CD14-positive monocyte (primary cell): ENCODE measurements at regions not wholly inside any gene's neighbourhood (a gene's known extent, or its start where the extent isn't known, plus 50 kb on each side); places are given as distances from the start of the nearest gene placed in this dataset.

Source experiments
- DNase-seq, 3 donors: peaks; one replicate each; pipeline ENCODE4 v3.0.0-alpha.2; 2011 to 2022
- H2AFZ ChIP-seq: 2 replicates; pipeline ENCODE4 v1.6.0; 2012; ENCODE audit warnings: mild to moderate bottlenecking, low read depth, low read length, inconsistent platforms; ENCODE audit not compliant: insufficient read depth, poor library complexity, severe bottlenecking
- H3K27ac ChIP-seq, 2 donors: 1 replicate in 1 of 2; 2 replicates in 1 of 2; pipeline ENCODE4 v1.5.1; 2012 to 2013; ENCODE audit warnings: low read length in 2 of 2, control low read depth in 1 of 2, inconsistent platforms in 1 of 2, low read depth in 1 of 2, mild to moderate bottlenecking in 1 of 2
- H3K27me3 ChIP-seq, 2 donors: one replicate each; pipeline versions ENCODE4 v1.6.0 to v1.6.1; 2011 to 2013; ENCODE audit warnings: low read length in 2 of 2; ENCODE audit not compliant: control insufficient read depth in 2 of 2, insufficient read depth in 2 of 2
- H3K36me3 ChIP-seq, 2 donors: replicated peaks in 1 of 2; 1 replicate in 1 of 2; 2 replicates in 1 of 2; pipeline versions ENCODE4 v1.5.1 to v1.6.1; 2012 to 2013; ENCODE audit warnings: low read length in 2 of 2, control low read depth in 1 of 2, inconsistent platforms in 1 of 2, mild to moderate bottlenecking in 1 of 2; ENCODE audit not compliant: insufficient read depth in 2 of 2, control insufficient read depth in 1 of 2
- H3K4me1 ChIP-seq, 2 donors: 1 replicate in 1 of 2; 2 replicates in 1 of 2; pipeline versions ENCODE4 v1.5.1 to v1.6.1; 2012 to 2013; ENCODE audit warnings: low read length in 2 of 2, control low read depth in 1 of 2, inconsistent platforms in 1 of 2, mild to moderate bottlenecking in 1 of 2, moderate library complexity in 1 of 2; ENCODE audit not compliant: insufficient read depth in 2 of 2, control insufficient read depth in 1 of 2
- H3K4me2 ChIP-seq: replicated peaks from 2 replicates; pipeline ENCODE3; 2012; ENCODE audit warnings: low read length, moderate library complexity, mild to moderate bottlenecking; ENCODE audit not compliant: poor library complexity, severe bottlenecking; ENCODE audit errors: extremely low read depth
- H3K4me3 ChIP-seq, 3 experiments: fragments of 200-600 bp in 1 of 3; sonication (generic) in 1 of 3; replicated peaks in 1 of 3; 1 replicate in 2 of 3; 2 replicates in 1 of 3; pipeline ENCODE4 v1.5.1; 2011 to 2013; ENCODE audit warnings: low read length in 3 of 3, mild to moderate bottlenecking in 3 of 3, control low read depth in 2 of 3, low read depth in 2 of 3, inconsistent platforms in 1 of 3, moderate library complexity in 1 of 3
- H3K79me2 ChIP-seq: 2 replicates; pipeline ENCODE4 v1.6.0; 2012; ENCODE audit warnings: mild to moderate bottlenecking, control low read depth, inconsistent platforms, low read length, moderate library complexity; ENCODE audit not compliant: insufficient read depth
- H3K9ac ChIP-seq: 2 replicates; pipeline ENCODE4 v1.6.0; 2017; ENCODE audit warnings: low read length, mild to moderate bottlenecking; ENCODE audit not compliant: insufficient read depth, poor library complexity, severe bottlenecking
- H3K9me3 ChIP-seq, 2 donors: replicated peaks in 1 of 2; 1 replicate in 1 of 2; 2 replicates in 1 of 2; pipeline versions ENCODE4 v1.5.1 to v1.6.1; 2012 to 2013; ENCODE audit warnings: low read length in 2 of 2, control low read depth in 1 of 2; ENCODE audit not compliant: control insufficient read depth in 1 of 2, insufficient read depth in 1 of 2
- H4K20me1 ChIP-seq: 2 replicates; pipeline ENCODE4 v1.6.0; 2012; ENCODE audit warnings: mild to moderate bottlenecking, low read length, control low read depth, moderate library complexity; ENCODE audit not compliant: insufficient read depth
- H3K27ac Mint-ChIP-seq, 7 donors: one replicate each; pipeline ENCODE4 v1.8.0; 2020; ENCODE audit warnings: mild to moderate bottlenecking in 7 of 7, mixed read lengths in 7 of 7, moderate library complexity in 6 of 7, inconsistent platforms in 2 of 7
- H3K27me3 Mint-ChIP-seq, 3 donors: one replicate each; pipeline ENCODE4 v1.8.0; 2021 to 2022; ENCODE audit warnings: low read depth in 3 of 3, mild to moderate bottlenecking in 3 of 3, mixed read lengths in 3 of 3, moderate library complexity in 3 of 3, inconsistent platforms in 1 of 3
- H3K36me3 Mint-ChIP-seq, 2 donors: one replicate each; pipeline ENCODE4 v1.8.0; 2020; ENCODE audit warnings: mixed read lengths in 2 of 2, inconsistent platforms in 1 of 2, mild to moderate bottlenecking in 1 of 2
- H3K4me1 Mint-ChIP-seq: one replicate; pipeline ENCODE4 v1.8.0; 2020; ENCODE audit warnings: mild to moderate bottlenecking, mixed read lengths
- H3K4me3 Mint-ChIP-seq, 2 donors: one replicate each; pipeline ENCODE4 v1.8.0; 2020; ENCODE audit warnings: mild to moderate bottlenecking in 2 of 2, mixed read lengths in 2 of 2, moderate library complexity in 1 of 2
- H3K9me3 Mint-ChIP-seq, 7 donors: one replicate each; pipeline ENCODE4 v1.8.0; 2020 to 2022; ENCODE audit warnings: mixed read lengths in 7 of 7, mild to moderate bottlenecking in 6 of 7, moderate library complexity in 6 of 7, inconsistent platforms in 2 of 7
- CTCF ChIP-seq: fragments of 200-600 bp; IDR thresholded peaks from one replicate; pipeline ENCODE4 v1.8.0; 2022; ENCODE audit warnings: antibody characterized with exemption, mild to moderate bottlenecking
- WGBS: methylation state at CpG from one replicate; pipeline ENCODE4 v1.1.5; 2013; ENCODE audit warnings: missing lambda C conversion rate; ENCODE audit not compliant: insufficient coverage; 5-methylcytosine and 5-hydroxymethylcytosine counted together
- intact Hi-C, 2 donors: fragments of 100-400 bp; cut with micrococcal nuclease; formaldehyde crosslinking; loops; one replicate each; pipeline versions ENCODE4 v1.15.0 to v1.15.1; 2023

GRCh38 chr4:89177807-89178206 lies 66.5 kb downstream of the TIGD2 start:
- no peaks in the 10 kb centered on the region for H3K9me3 ChIP-seq
- no peaks in the 10 kb centered on the region for H4K20me1 ChIP-seq
- no peak overlapping the region for H3K9ac ChIP-seq
- intact Hi-C loops, result no loop called here
- no peak for DNase-seq
- H3K27ac Mint-ChIP-seq, result no peak overlapping the region
- H2AFZ ChIP-seq, result no peak overlapping the region
- no peak overlapping the region for H3K4me2 ChIP-seq
- no peak overlapping the region for H3K4me3 Mint-ChIP-seq
- no peaks in the 10 kb centered on the region for H3K79me2 ChIP-seq
- no CpG with 5 or more reads among the region's 1 CpG for WGBS
- H3K9me3 Mint-ChIP-seq, result peaks cover 0 to 6% (median 0%) of the 10 kb centered on the region in 7 donors
- no peaks in the 10 kb centered on the region for H3K4me1 Mint-ChIP-seq
- H3K4me1 ChIP-seq, result no peaks in the 10 kb centered on the region
- no peaks in the 10 kb centered on the region for H3K27me3 ChIP-seq
- no peaks in the 10 kb centered on the region for H3K36me3 ChIP-seq
- TF ChIP-seq CTCF, result no peak
- H3K27me3 Mint-ChIP-seq, result peaks cover 0 to 2% (median 0%) of the 10 kb centered on the region in 3 donors
- no peaks in the 10 kb centered on the region for H3K36me3 Mint-ChIP-seq
- no peak overlapping the region for H3K27ac ChIP-seq
- no peak overlapping the region for H3K4me3 ChIP-seq

- Mint-ChIP-seq H3K36me3 (no peaks in the 10 kb centered on the region), H3K4me3 (no peak overlapping the region), H3K27ac (no peak overlapping the region), H3K27me3 (peaks cover 0 to 1% (median 0%) of the 10 kb centered on the region in 3 donors), H3K4me1 (no peaks in the 10 kb centered on the region), H3K9me3 (peaks cover 0 to 7% (median 2%) of the 10 kb centered on the region in 7 donors)
- Histone ChIP-seq H3K9me3 (no peaks in the 10 kb centered on the region), H2AFZ (no peak overlapping the region), H3K4me1 (no peaks in the 10 kb centered on the region), H3K27ac (no peak overlapping the region), H3K9ac (no peak overlapping the region), H4K20me1 (no peaks in the 10 kb centered on the region), H3K27me3 (no peaks in the 10 kb centered on the region), H3K4me2 (no peak overlapping the region), H3K4me3 (no peak overlapping the region), H3K79me2 (no peaks in the 10 kb centered on the region), H3K36me3 (no peaks in the 10 kb centered on the region)
- intact Hi-C loops, result no loop called here
- no CpG with 5 or more reads among the region's 1 CpG for WGBS
- no peak for TF ChIP-seq CTCF
- no peak for DNase-seq
These were observed 73.1 kb downstream of the TIGD2 start for GRCh38 chr4:89184407-89184806.
